HCT116 (cell line): ENCODE measurements at regions not wholly inside any gene's neighbourhood (a gene's known extent, or its start where the extent isn't known, plus 50 kb on each side); places are given as distances from the start of the nearest gene placed in this dataset.

Experiments used
- ATAC-seq: fragments of 200-7000 bp; cut with Tn5 transposase; 2 replicates; pipeline ENCODE4 v1.9.1; 2020; ENCODE audit warnings: mild to moderate bottlenecking, moderate library complexity
- BruUV-seq: library from RNA; stranded (reverse); fragments of 400-500 nt; replicated peaks from 2 replicates; lab custom pipeline; 2021; lab: Mats Ljungman, UMichigan
- CTCF ChIA-PET: fragments of 300-600 bp; sonication (Branson Sonifier 250); formaldehyde crosslinking; loops from one replicate; lab custom pipeline; 2021; ENCODE audit warnings: antibody characterized with exemption; lab: Charles Lee
- POLR2A ChIA-PET: fragments of 300-600, 350-600 bp; sonication (Branson Sonifier 250); formaldehyde crosslinking; loops from one replicate; lab custom pipeline; 2021; ENCODE audit warnings: antibody characterized with exemption; lab: Charles Lee
- RAD21 ChIA-PET, 2 experiments: fragments of 300-600 bp; sonication (Branson Sonifier 250); formaldehyde crosslinking; loops; one replicate each; lab custom pipeline; 2023; ENCODE audit warnings: low total read pairs in 2 of 2; ENCODE audit not compliant: uncharacterized antibody in 2 of 2, unreplicated experiment in 2 of 2, low non-redundant PET in 1 of 2; lab: Charles Lee
- DNase-seq: peaks from one replicate; pipeline ENCODE4 v3.0.0-alpha.2; 2010; ENCODE audit warnings: low read depth, low spot score
- H2AFZ ChIP-seq: fragments of 200-600 bp; shearing (Covaris generic), sonication (generic); 2 replicates; pipeline ENCODE4 v1.6.1; 2017; ENCODE audit warnings: low read depth, mixed run types, mixed read lengths, antibody characterized with exemption, low read length; ENCODE audit not compliant: poor library complexity, severe bottlenecking
- H3K27ac ChIP-seq: 2 replicates; pipeline ENCODE4 v1.5.1; 2012; ENCODE audit warnings: low read depth, low read length
- H3K27me3 ChIP-seq: fragments of 200-600 bp; sonication (generic); 2 replicates; pipeline ENCODE4 v1.6.1; 2016; ENCODE audit warnings: mixed run types, low read length, mixed read lengths; ENCODE audit not compliant: insufficient read depth
- H3K36me3 ChIP-seq, 2 experiments: fragments of 200-500 bp in 1 of 2; fragments of 200-600 bp in 1 of 2; sonication (Bioruptor generic) in 1 of 2; sonication (generic) in 1 of 2; 2 replicates each; pipeline versions ENCODE4 v1.5.1 to v1.6.1; 2014 to 2016; ENCODE audit warnings: low read length in 2 of 2, inconsistent platforms in 1 of 2, mixed read lengths in 1 of 2, mixed run types in 1 of 2; ENCODE audit not compliant: insufficient read depth in 2 of 2, control insufficient read depth in 1 of 2
- H3K4me1 ChIP-seq, 2 experiments: fragments of 200-600 bp in 1 of 2; sonication (generic) in 1 of 2; 2 replicates each; pipeline versions ENCODE4 v1.5.1 to v1.6.1; 2012 to 2017; ENCODE audit warnings: low read length in 2 of 2, inconsistent platforms in 1 of 2, mild to moderate bottlenecking in 1 of 2, mixed read lengths in 1 of 2, mixed run types in 1 of 2, moderate library complexity in 1 of 2; ENCODE audit not compliant: insufficient read depth in 2 of 2, control insufficient read depth in 1 of 2
- H3K4me2 ChIP-seq: fragments of 200-600 bp; sonication (generic); 2 replicates; pipeline ENCODE4 v1.6.1; 2017; ENCODE audit warnings: mixed run types, low read length, mixed read lengths
- H3K4me3 ChIP-seq, 2 experiments: fragments of 200-600 bp in 1 of 2; sonication (generic) in 1 of 2; replicated peaks in 1 of 2; 2 replicates each; pipeline ENCODE4 v1.5.1; 2011 to 2016; ENCODE audit warnings: low read length in 2 of 2, control low read depth in 1 of 2, low read depth in 1 of 2, mild to moderate bottlenecking in 1 of 2, mixed read lengths in 1 of 2, mixed run types in 1 of 2
- H3K79me2 ChIP-seq: fragments of 200-600 bp; sonication (generic); 2 replicates; pipeline ENCODE4 v1.6.1; 2017; ENCODE audit warnings: mild to moderate bottlenecking, mixed run types, low read length, moderate library complexity, mixed read lengths; ENCODE audit not compliant: insufficient read depth
- H3K9ac ChIP-seq: fragments of 200-600 bp; sonication (generic); 2 replicates; pipeline ENCODE4 v1.6.1; 2016; ENCODE audit warnings: low read length, mixed read lengths
- H3K9me2 ChIP-seq: fragments of 200-600 bp; sonication (generic), shearing (Covaris generic); 2 replicates; pipeline ENCODE4 v1.6.1; 2017; ENCODE audit warnings: mixed run types, mild to moderate bottlenecking, moderate library complexity; ENCODE audit not compliant: insufficient read depth
- H3K9me3 ChIP-seq, 2 experiments: fragments of 200-500 bp in 1 of 2; fragments of 200-600 bp in 1 of 2; sonication (Bioruptor generic) in 1 of 2; sonication (generic) in 1 of 2; 2 replicates each; pipeline ENCODE4 v1.6.1; 2014 to 2017; ENCODE audit warnings: low read length in 2 of 2, mixed read lengths in 2 of 2, inconsistent platforms in 1 of 2, low read depth in 1 of 2, mild to moderate bottlenecking in 1 of 2, mixed run types in 1 of 2, moderate library complexity in 1 of 2; ENCODE audit not compliant: control insufficient read depth in 1 of 2, insufficient read depth in 1 of 2
- H4K20me1 ChIP-seq: fragments of 200-600 bp; sonication (generic), shearing (Covaris generic); 2 replicates; pipeline ENCODE4 v1.6.1; 2017; ENCODE audit warnings: mixed run types, mild to moderate bottlenecking, moderate library complexity; ENCODE audit not compliant: insufficient read depth
- ATF3 ChIP-seq: IDR thresholded peaks from 2 replicates; pipeline ENCODE4 v1.6.1; 2012
- CBX3 ChIP-seq: IDR thresholded peaks from 2 replicates; pipeline ENCODE4 v1.6.1; 2012; ENCODE audit warnings: low read depth
- CTCF ChIP-seq, 3 experiments: fragments of 200-600 bp in 1 of 3; sonication (generic) in 1 of 3; IDR thresholded peaks in 2 of 3; conservative IDR thresholded peaks in 1 of 3; 2 replicates each; pipeline ENCODE4 v1.5.1; 2012 to 2017; ENCODE audit warnings: low read depth in 2 of 3, low read length in 2 of 3, antibody characterized with exemption in 1 of 3, borderline replicate concordance in 1 of 3, control low read depth in 1 of 3, mild to moderate bottlenecking in 1 of 3, mixed read lengths in 1 of 3, mixed run types in 1 of 3, moderate library complexity in 1 of 3; ENCODE audit not compliant: insufficient read depth in 1 of 3
- EGR1 ChIP-seq: IDR thresholded peaks from 2 replicates; pipeline ENCODE4 v1.6.1; 2012; ENCODE audit warnings: low read depth
- ELF1 ChIP-seq: IDR thresholded peaks from 2 replicates; pipeline ENCODE4 v1.6.1; 2012; ENCODE audit warnings: low read depth, borderline replicate concordance
- EZH2phosphoT487 ChIP-seq: fragments of 200-600 bp; IDR thresholded peaks from 2 replicates; pipeline ENCODE4 v1.6.1; 2018; ENCODE audit warnings: antibody characterized with exemption, borderline replicate concordance
- FOSL1 ChIP-seq: IDR thresholded peaks from 2 replicates; pipeline ENCODE4 v1.6.1; 2012; ENCODE audit warnings: low read depth
- JUND ChIP-seq: IDR thresholded peaks from 2 replicates; pipeline ENCODE4 v1.6.1; 2012
- MAX ChIP-seq: IDR thresholded peaks from 2 replicates; pipeline ENCODE4 v1.6.1; 2012
- POLR2A ChIP-seq: IDR thresholded peaks from 2 replicates; pipeline ENCODE4 v1.7.0; 2011; ENCODE audit warnings: borderline replicate concordance; ENCODE audit not compliant: insufficient read depth, insufficient read length; ENCODE audit errors: extremely low read depth
- POLR2AphosphoS5 ChIP-seq: IDR thresholded peaks from 2 replicates; pipeline ENCODE4 v1.6.1; 2011; ENCODE audit warnings: mild to moderate bottlenecking, low read depth, low read length, moderate library complexity
- RAD21 ChIP-seq: IDR thresholded peaks from 2 replicates; pipeline ENCODE4 v1.6.1; 2012; ENCODE audit warnings: low read depth, mild to moderate bottlenecking
- REST ChIP-seq: IDR thresholded peaks from 2 replicates; pipeline ENCODE4 v1.6.1; 2012; ENCODE audit warnings: low read depth
- SIN3A ChIP-seq: IDR thresholded peaks from 2 replicates; pipeline ENCODE4 v1.6.1; 2012; ENCODE audit warnings: low read depth
- SRF ChIP-seq: IDR thresholded peaks from 2 replicates; pipeline ENCODE4 v1.6.1; 2012; ENCODE audit warnings: low read depth
- YY1 ChIP-seq: IDR thresholded peaks from 2 replicates; pipeline ENCODE4 v1.6.1; 2011; ENCODE audit warnings: low read length, low read depth, moderate library complexity, mild to moderate bottlenecking; ENCODE audit not compliant: insufficient replicate concordance; ENCODE audit errors: extremely low read depth
- ZNF274 ChIP-seq: fragments of 200-500 bp; sonication (Bioruptor generic); IDR thresholded peaks from 2 replicates; pipeline ENCODE4 v1.6.1; 2014; ENCODE audit warnings: mild to moderate bottlenecking, low read depth, low read length, inconsistent platforms
- intact Hi-C: fragments of 100-400 bp; cut with micrococcal nuclease; formaldehyde crosslinking; loops from 2 replicates; pipeline ENCODE4 v1.10.0; 2022

GRCh38 chr15:29636921-29637320 is 185.3 kb downstream of the TJP1 start:
- Histone ChIP-seq H3K4me2 (no peak overlapping the region), H3K27me3 (peaks cover 12% of the 10 kb centered on the region), H3K9me2 (no peaks in the 10 kb centered on the region), H3K9ac (no peak overlapping the region), H3K9me3 (no peaks in the 10 kb centered on the region), H3K4me3 (no peak overlapping the region), H3K79me2 (no peaks in the 10 kb centered on the region), H2AFZ (no peak overlapping the region), H3K27ac (no peak overlapping the region), H3K36me3 (no peaks in the 10 kb centered on the region), H3K4me1 (peaks cover 6 to 12% of the 10 kb centered on the region in 2 experiments), H4K20me1 (no peaks in the 10 kb centered on the region)
- ChIA-PET RAD21 (no interaction called here), CTCF (no interaction called here), POLR2A (no interaction called here)
- no TSS peak for BruUV-seq
- intact Hi-C loops: no loop called here
- TF ChIP-seq CTCF (IDR thresholded peaks at IDR 0.05 in 2 of 3, conservative IDR thresholded peaks at IDR 0.05 in 1 of 3; ENCODE audit: borderline replicate concordance in 1 of 3, insufficient read depth in 1 of 3, low read depth in 2 of 3, low read length in 2 of 3) (no peak), ZNF274 (no peak), SIN3A (no peak), ELF1 (no peak), EGR1 (no peak), CBX3 (no peak)
- ATAC-seq (no peak), DNase-seq (no peak)

- DNase-seq (no peak), ATAC-seq (no peak)
- H3K4me3 ChIP-seq: no peak overlapping the region
- H3K79me2 ChIP-seq: no peaks in the 10 kb centered on the region
- ChIA-PET RAD21 (no interaction called here), CTCF (no interaction called here), POLR2A (no interaction called here)
- no peaks in the 10 kb centered on the region for H3K9me2 ChIP-seq
- H3K27me3 ChIP-seq: peaks cover 17% of the 10 kb centered on the region
- H3K4me2 ChIP-seq: no peak overlapping the region
- no peak overlapping the region for H3K9ac ChIP-seq
- H3K4me1 ChIP-seq: peaks cover 6 to 12% of the 10 kb centered on the region in 2 experiments
- H3K27ac ChIP-seq: no peak overlapping the region
- no TSS peak for BruUV-seq
- H3K36me3 ChIP-seq: no peaks in the 10 kb centered on the region
- H2AFZ ChIP-seq: no peak overlapping the region
- intact Hi-C loops: no loop called here
- H4K20me1 ChIP-seq: no peaks in the 10 kb centered on the region
- no peaks in the 10 kb centered on the region for H3K9me3 ChIP-seq
- TF ChIP-seq REST: no peak
- TF ChIP-seq ZNF274: no peak
- TF ChIP-seq EZH2phosphoT487: no peak
- TF ChIP-seq JUND: no peak
- no peak for TF ChIP-seq EGR1
- TF ChIP-seq FOSL1: no peak
- TF ChIP-seq ATF3: no peak
- TF ChIP-seq RAD21: no peak
- TF ChIP-seq YY1: no peak
- no peak for TF ChIP-seq SRF
- no peak for TF ChIP-seq MAX
- TF ChIP-seq POLR2AphosphoS5: no peak
- TF ChIP-seq POLR2A: no peak
- no peak for TF ChIP-seq ELF1
Measured at GRCh38 chr15:29636140-29636539, 186.1 kb downstream of the TJP1 start.
